ENCODE measurements at regions not wholly inside any gene's neighbourhood (a gene's known extent, or its start where the extent isn't known, plus 50 kb on each side); places are given as distances from the start of the nearest gene placed in this dataset.
"Not testable (repeated sequence)": the region's sequence is repeated elsewhere in the genome, so short reads cannot be mapped to it uniquely, and the experiment has no call there.

DNA sequence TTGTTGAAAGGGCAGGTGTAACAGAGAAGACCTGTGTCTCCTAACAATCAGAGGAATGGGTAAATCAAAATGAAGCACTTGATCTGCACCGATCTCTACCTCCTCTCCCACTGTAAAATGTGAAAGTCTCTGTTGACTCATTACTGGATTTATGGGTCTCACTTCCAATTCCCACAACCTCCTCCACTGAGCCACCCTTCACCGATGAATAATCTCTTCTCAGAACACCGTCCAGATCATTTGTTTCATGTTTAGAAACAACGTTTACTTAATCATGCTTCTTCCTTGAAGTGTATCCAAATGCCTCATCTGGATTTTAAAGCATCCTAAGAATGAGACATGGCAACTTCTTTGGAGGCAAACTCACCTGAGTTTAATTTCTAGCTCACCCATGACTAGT is 643.6 kb downstream of the ETS1 start:
- no peak overlapping the region for H3K4me3 ChIP-seq (ENCODE audit: control insufficient read depth, low read depth, low read length)
- DNase-seq (ENCODE audit: low read depth): no peak
- no peak for TF ChIP-seq CTCF (IDR thresholded peaks at IDR 0.05; ENCODE audit: control insufficient read depth, insufficient read depth, low read depth, low read length, missing control alignments)

DNA sequence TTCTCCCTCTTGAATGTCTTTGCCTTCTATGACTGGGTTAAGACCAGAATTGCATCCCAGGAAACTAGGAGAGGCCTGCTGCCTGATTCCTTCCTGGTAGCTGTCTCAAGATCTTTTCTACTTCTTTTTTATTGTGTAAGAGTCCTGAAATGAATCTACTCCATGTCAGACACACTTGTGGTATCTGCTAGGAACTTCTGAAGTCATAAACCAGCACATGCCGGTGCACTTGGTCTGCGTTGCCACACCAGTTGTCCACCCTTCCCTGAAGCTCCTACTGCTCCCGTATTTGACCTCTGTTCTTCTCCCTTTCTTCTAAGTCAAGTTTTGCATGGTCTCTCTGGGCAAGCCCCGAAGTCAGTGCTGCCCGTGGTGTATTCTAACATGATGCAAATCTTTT is 644.2 kb downstream of the ETS1 start:
- H3K4me3 ChIP-seq (ENCODE audit: control insufficient read depth, low read depth, low read length): no peak overlapping the region
- TF ChIP-seq CTCF (IDR thresholded peaks at IDR 0.05; ENCODE audit: control insufficient read depth, insufficient read depth, low read depth, low read length, missing control alignments): no peak
- no peak for DNase-seq (ENCODE audit: low read depth)

GRCh38 chr11:127941554-127941953 is 645.8 kb downstream of the ETS1 start:
- not testable (repeated sequence) for H3K4me3 ChIP-seq (ENCODE audit: control insufficient read depth, low read depth, low read length); DNase-seq (ENCODE audit: low read depth)

GRCh38 chr11:127939000-127939399 is 648.4 kb downstream of the ETS1 start:
- H3K4me3 ChIP-seq (ENCODE audit: control insufficient read depth, low read depth, low read length): no peak overlapping the region
- no peak for TF ChIP-seq CTCF (IDR thresholded peaks at IDR 0.05; ENCODE audit: control insufficient read depth, insufficient read depth, low read depth, low read length, missing control alignments)
- no peak for DNase-seq (ENCODE audit: low read depth)

DNA sequence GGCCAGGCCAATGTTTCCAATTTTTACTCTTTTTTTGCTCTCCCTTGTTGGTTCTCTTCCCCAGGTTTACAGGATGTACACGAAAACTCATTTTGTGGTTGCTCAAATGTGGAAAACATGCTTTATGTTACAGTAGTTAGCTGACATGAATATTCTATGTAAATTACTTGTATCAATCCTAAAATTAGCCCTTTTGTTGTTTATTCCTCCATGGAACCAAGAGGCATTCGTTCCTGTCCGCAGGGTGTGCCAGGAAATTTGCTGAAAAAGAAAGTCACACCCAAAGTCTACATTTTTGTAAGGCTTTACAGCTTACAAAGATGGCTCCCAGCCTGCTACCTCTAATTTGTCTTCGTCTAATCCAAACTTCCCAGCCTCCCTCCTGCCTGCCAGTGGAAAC is 652.3 kb downstream of the ETS1 start:
- no peak overlapping the region for H3K4me3 ChIP-seq (ENCODE audit: control insufficient read depth, low read depth, low read length)
- DNase-seq (ENCODE audit: low read depth): no peak
- TF ChIP-seq CTCF (IDR thresholded peaks at IDR 0.05; ENCODE audit: control insufficient read depth, insufficient read depth, low read depth, low read length, missing control alignments): no peak

GRCh38 chr11:127933961-127934360 is 653.4 kb downstream of the ETS1 start:
- not testable (repeated sequence) for DNase-seq (ENCODE audit: low read depth); H3K4me3 ChIP-seq (ENCODE audit: control insufficient read depth, low read depth, low read length)

DNA sequence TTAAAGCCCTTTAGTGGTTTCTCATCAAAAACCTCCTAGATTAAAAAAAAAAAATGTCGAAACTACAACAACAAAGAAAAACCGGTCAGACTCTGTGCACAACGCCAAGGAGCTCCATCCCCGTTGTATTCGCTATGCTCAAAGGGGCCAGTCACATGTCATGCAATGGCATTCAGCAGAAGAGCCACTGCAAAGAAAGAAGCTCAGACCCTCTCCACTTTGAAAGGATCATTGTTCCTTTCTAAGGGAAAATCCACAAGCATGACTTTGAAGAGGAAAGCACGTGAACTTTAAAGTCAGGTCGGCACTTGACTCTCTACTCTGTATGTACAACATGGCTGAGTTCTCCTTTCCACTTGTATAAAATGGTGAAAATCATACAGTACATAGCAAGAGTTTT is 655.6 kb downstream of the ETS1 start:
- no peak for DNase-seq (ENCODE audit: low read depth)
- H3K4me3 ChIP-seq (ENCODE audit: control insufficient read depth, low read depth, low read length): no peak overlapping the region
- TF ChIP-seq CTCF (IDR thresholded peaks at IDR 0.05; ENCODE audit: control insufficient read depth, insufficient read depth, low read depth, low read length, missing control alignments): no peak

DNA sequence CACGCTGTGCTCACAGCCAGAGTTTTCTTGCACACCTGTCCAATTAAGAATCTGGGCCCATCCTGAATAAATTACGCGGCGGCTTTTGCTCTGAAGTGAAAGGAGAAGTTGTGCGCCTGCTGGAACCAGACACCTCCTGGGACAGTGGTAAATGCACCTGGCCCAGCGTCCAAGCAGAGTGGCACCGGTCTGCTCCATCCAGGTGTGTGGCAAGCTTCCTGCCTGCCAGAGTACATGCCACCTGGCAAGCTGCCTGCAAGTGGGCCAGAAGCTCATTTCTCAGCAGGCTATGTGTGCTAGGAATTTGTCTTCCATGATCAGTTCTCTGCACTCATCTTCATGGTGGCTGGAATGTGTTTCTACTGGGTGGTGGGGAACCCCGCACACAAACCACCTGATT is 660.6 kb downstream of the ETS1 start:
- no peak for DNase-seq (ENCODE audit: low read depth)
- H3K4me3 ChIP-seq (ENCODE audit: control insufficient read depth, low read depth, low read length): no peak overlapping the region
- no peak for TF ChIP-seq CTCF (IDR thresholded peaks at IDR 0.05; ENCODE audit: control insufficient read depth, insufficient read depth, low read depth, low read length, missing control alignments)

Measured in AG09309 (cell line).